ENCODE measurements at regions not wholly inside any gene's neighbourhood (a gene's known extent, or its start where the extent isn't known, plus 50 kb on each side); places are given as distances from the start of the nearest gene placed in this dataset.
"Not testable (repeated sequence)": the region's sequence is repeated elsewhere in the genome, so short reads cannot be mapped to it uniquely, and the experiment has no call there.

DNA sequence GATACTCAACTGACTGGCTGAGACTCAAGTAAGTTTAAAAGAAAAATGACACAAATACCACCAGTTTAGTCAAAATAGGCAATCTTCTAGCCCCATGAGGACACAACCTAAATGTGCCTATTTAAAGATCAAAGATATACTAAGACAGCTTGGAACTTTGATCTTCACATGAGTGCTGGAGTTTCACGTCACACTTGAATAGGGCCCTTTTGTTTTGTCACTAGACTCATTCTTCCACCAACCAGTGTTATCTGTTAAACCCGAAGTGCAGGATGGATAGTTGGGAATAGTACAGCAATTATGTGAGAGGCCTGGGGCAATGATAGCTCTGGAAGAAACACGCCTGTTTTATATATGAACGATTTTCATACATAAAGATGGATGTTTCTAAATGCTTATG lies 792.8 kb upstream of the NUDT12 start:
- DNase-seq: no peak

DNA sequence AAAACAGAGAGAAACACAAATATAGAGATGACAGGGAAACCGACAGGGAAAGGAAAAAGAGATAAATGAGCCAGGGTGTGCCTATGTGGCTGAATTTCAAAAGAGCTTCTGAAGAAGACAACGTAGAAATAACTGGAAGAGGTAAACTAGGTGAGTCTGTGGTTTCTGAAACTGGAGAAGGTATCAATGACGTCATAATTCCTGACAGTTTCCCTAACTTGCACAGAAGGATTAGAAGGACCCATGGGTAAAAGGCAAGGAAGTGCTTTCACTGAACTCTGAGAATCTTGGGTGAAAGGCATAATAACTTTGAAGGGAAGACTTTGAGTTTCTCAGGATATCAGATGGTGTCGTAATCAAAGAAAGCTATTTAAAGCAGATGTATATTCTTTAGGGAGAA lies 790.8 kb upstream of the NUDT12 start:
- DNase-seq: no peak

DNA sequence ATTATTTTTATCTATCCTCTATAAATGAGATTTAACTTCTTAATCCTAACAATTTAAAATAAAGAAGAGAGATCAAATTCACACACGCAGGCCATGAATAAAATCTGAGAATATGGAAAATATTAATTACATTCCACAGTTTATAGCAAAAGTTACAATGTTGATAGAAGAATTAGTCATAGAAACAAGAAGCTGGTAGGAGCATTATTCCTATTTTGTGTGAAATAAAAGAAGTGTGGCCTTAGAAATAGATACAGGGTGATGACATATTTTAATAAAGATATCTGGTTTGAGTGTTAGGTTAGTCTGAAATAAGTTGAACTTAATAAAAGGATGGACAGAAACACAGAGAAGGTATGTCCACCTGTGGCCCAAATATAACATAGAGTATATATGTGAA lies 790.4 kb upstream of the NUDT12 start:
- DNase-seq: no peak

DNA sequence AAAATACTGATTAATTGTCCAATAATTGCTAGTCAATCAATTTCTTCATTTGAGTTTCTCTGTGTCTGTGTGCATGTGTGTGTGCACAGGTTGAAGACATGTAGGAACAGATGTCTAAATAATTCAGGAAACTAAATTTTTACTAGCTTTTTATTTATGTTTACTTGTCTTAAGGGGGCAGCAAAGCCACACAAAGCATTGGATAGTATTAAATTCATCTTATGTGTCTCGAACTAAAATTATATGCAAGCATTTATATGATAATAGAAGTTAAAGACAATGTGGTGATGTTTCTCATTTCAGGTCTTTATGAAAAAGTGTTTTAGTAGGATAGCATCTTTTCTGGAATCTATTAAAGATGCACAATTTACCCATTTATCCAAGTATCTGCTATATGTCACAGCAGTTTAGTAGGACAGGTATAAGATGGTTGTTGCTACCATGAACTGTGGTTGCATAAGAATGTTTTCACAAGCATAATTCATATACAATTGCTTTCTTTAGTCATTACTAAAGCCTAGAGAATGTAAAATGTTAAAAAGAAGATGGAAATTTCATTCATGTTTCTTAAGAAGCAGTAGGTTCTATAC lies 784.6 kb upstream of the NUDT12 start:
- DNase-seq: no peak

DNA sequence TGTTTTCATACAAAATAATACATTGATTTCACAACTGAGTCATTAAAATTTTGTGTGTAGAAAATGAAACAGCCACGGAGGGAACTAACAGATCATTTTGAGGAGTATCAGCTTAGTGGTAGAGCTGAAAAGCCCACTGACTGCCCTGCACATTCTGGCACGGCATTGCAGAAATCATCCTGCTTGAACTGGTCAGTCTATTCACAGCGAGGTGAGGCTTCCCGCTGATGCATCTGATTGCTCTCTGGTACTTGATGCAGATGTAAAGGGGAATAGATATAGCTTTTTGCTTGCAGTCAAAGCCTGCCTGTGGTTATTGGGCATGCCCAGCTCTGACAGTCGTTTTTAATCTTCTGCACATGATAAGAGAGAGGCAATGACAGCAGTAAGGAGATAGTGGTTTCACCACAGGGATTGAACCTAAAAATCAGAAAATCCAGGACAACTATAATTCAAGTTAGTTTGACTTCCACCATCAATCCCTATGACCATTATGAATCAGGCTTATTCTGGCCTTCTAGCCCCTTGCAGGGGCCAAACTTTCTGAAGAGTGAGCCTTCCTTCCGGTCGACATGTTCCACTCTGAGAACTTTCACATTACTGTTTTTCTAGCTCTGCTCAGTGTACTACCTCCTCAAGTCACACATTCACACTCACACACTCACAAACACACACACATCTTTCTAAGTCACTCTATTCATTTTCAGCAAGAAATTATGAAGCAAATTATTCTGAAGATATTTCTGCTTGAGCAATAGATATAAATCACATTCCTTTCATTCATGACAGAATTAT lies 782.8 kb upstream of the NUDT12 start:
- DNase-seq: no peak

DNA sequence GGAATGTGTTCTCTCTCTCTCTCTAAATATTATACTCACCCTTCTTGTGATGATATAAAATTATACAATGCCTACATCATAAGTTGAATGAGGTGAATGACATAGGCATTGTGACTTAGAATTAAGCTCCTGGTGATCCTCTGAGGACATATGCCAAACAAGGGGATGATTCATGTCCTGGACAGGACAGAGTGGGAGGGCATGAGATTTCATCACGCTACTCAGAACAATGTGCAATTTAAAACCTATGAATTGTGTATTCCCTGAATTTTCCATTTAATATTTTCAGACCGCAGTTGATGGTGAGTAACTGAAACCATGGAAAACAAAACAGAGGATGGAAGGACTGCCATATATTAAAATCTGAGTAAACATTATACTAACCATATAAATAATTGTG lies 782.2 kb upstream of the NUDT12 start:
- no peak for DNase-seq

DNA sequence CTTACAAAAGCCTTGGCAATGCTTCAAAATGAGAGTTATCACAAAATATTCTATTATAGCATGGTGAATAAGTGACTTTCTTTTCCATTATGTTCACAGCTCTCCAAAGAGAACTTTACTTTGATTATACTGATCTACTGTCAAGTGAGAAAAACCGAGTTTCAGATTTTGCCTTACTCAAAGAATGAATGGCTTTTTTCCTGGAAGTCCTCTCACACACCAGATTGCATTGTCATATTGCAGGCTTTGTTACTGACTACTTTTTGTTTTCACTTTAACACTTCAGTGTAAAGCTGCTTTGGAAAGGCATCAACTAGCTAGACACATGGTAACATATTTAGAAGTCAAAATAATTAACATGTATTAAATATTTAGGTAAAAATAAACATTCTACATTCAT lies 765.2 kb upstream of the NUDT12 start:
- no peak for DNase-seq

DNA sequence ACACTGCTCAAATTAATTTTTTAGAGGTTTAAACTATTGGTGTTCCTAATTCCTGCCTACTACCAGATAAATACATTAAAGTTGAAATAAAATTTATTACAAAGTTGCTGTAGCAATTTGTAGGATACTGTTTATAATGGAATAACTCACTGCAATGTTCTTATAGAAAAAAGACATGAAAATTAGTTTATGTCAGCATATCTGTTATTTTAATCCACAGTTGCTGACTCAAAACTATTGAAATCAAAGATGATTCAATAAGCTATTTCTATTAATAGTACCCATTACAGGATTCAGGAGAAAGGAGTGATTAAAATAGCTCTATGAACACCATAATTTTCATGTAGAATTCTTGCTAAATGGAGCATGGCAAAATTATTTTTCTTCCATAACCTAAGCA lies 764.4 kb upstream of the NUDT12 start:
- DNase-seq: no peak

DNA sequence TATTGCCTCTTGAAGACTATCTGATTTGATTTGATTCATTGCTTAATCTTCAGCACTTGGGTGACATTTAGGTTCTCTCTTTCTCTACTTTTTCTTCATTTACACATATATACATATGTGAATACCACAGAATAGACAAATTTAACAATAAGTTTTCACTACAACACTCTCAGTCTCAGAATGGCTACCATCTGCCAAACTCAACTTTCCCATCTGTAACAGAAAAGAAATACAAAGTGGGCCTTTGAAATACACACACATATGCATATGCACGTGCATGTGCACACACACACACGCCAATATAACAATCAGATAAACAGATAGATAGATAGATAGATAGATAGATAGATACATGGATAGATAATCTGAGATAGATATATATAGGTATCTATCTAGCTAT lies 762.8 kb upstream of the NUDT12 start:
- no peak for DNase-seq

DNA sequence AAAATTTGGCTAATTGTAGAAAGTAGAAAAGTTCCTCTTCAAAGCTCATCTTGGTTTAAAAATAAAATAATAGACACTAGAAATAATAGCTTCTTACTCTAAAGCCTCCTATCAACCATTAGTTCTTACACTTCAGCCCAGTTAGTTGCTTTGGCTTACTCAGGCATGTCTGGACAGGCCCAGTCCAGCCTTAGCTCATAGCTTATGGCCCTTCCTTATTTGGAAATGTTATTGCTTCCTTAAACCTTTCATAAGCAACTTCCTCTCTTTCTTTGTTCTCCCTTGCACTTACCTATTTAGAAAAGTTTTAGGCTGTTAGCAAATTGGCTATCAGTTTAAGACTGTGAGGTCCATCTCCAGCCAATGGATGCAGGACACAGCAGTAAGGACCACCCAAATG lies 754.1 kb upstream of the NUDT12 start:
- DNase-seq: not testable (repeated sequence)

DNA sequence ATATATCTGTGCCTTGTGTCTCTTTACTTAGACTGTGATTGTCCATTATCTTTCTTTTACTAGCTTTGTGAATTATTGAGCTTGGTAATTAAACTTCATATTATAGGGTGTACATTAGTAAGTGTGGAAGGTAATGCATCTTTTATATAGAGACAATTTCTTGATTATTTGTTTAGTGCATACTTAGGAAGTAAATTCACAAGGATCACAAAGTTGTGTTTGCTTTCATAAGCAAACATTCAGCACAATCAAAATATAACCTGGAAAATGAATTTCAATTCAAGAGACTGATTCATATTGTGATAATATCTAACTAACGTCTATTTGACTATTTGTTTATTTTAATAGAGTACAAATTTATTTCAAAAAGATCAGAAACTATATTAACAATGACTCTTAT lies 749.9 kb upstream of the NUDT12 start:
- DNase-seq: no peak

DNA sequence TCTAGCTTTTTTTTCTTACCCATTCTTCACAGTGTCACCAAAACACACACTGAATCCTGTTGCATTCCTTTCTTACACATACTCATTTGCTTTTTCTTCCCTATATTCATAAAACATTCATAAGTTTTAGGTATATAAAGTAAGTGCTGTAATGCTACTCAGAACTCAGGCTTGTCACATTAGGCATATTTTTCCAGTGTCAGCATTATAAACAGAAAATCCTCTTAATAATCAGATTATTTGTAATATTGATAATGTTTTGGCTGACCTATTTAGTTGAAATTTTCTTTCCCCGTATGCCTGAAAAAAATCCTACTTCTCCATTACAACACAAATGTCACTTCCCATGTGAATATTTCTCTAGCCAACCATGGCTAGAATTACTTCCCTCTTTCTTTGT lies 743.0 kb upstream of the NUDT12 start:
- DNase-seq: no peak

DNA sequence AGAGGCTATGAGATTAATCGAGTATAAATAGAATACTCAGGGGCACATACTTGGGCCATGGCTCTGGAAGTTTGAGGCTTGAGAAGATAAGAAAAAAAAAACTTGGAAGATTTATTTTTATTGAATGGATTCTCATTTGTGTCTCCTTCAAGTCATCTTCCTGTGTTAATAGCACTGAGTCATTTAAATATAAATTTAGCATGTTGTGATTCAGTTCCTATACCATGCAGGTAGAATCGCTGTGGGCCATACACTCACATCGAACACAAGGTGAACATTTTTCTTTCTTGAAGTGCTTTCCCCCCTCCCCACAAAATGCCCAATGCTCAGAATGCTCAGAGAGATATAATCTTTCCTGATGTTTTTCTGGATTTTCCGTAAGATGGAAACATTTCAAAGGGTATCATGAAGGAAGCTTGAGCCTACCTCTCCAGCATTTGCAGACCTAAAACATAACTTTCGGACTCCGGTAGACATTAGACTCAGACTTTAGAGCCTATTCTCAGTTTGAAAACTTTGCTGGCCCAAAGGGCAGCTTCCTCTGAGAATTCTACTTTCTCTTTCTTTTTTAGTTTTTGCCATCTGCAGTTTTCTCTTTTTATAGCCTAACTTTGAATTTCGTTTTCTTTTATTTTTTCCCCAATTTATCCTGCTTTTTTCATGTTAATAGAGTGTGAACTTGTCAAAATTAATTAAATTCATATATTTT lies 737.6 kb upstream of the NUDT12 start:
- no peak for DNase-seq

DNA sequence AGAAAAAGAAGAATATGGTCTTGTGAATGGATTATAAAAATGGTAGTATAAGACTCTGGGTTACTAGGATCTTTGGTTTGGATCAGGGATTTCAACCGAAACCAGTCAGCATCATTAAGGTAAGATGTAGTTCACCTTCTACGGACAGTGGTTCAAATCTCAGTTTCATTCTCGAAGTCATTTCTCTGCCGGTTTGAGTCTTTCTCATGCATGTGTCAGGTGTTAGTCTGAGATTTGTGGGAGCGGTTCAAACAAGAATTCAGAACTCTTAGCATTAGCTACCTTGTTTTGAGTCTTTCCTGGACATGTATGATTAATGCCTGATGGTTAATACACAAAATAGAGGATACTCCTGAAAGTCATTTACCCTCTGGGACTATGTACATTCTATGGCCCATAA lies 735.9 kb upstream of the NUDT12 start:
- DNase-seq: no peak

DNA sequence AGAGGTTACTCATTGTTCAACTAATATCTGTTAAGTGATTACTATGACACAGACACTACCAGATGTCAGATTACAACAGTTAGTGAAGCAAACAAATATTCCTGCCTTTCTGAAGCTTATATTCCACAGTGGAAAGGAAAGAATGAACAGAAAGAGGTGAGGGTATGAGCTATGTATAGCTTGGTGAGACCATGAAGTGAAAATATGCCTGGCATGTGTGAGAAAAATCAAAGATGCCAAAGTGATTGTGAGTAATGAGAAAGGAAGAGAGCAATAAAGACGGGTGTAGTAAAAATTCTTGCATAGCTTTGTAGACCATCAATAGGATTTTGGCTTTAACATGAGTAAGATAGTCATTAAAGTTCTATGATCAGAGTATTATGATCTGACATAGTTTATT lies 734.5 kb upstream of the NUDT12 start:
- DNase-seq: no peak

DNA sequence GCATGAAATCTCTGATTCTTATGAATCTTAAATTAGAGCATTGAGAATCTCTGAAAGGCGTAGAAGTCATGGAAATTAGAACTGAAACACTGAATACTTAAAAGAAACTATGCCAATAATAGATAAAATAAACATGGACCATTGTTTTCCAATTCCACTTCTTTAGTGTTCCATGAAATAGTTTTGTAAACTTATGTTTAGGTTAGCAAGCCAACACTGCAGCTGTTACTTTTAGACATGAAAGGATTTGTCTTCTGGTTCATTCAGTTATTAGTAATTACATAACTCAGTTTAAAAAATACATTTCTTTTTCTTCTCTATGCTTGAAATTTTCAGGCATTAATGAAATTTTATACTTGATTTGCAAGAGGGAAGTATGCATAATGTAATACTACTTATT lies 733.4 kb upstream of the NUDT12 start:
- DNase-seq: no peak

DNA sequence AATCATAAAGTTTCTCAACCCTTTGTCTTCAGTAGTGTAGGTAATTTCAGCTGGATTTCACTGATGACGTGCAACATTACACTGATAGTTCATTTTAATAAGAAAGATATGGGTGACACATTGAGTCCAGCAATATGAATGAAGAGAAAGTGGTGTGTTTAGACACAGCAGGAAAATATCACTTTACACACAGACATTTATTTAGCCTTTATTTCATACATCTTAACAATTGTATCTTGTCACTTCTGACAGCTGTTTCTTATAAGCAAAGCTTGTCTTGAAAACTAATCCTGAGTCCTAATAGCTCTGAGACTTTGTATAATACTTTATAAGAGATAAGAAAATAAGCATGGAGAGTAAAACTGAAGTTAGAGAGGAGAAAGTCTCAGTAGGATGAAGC lies 720.5 kb upstream of the NUDT12 start:
- no peak for DNase-seq

DNA sequence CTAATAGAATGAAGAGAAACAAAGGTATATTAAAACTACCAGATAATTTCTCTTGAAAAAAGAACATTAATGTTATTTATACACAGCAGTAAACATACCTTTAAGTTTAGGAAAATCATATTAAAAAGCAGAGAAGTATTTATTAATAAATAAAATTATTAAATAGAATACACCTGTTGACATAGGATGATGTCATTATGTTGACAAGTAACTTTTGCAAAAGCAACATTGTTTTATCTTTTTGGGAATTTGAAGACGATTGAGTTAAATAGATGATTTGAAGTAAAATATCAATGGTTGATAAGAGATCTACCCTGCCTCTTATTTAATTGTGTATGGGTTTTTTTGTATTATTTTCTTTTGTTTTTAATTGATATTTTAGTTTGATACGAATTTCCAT lies 711.1 kb upstream of the NUDT12 start:
- no peak for DNase-seq

DNA sequence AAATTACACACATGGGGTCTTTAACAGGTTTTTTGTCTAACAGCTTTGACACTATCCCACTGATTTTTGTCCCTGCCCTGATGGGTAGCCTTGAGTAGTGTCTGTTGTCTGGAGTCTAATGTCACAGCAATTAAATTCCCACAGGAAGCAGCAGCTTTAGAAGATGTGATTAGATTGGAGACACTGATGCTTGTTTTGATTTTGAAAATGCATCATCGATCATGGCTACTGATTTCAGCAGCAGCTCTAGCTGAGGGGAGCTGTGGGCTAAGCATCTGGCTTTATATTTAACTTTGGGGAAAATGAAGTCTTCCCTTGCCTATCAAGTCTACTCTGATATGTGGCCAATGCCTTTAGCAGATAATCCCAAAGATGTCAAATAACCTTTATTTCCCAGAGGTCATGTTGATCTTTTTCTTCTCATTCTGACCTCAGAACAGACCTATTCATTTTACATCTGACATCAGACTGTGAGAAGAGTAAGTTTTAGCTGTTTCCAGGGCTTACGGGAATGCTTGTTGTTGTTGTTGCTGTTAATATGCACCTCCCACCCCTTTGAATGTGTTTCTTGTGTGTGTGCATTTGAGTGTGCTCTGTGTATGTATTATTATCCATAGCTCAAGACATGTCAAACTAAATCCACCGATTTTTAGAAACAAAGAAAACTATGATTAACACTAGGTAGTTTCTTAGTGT lies 704.9 kb upstream of the NUDT12 start:
- no peak for DNase-seq

DNA sequence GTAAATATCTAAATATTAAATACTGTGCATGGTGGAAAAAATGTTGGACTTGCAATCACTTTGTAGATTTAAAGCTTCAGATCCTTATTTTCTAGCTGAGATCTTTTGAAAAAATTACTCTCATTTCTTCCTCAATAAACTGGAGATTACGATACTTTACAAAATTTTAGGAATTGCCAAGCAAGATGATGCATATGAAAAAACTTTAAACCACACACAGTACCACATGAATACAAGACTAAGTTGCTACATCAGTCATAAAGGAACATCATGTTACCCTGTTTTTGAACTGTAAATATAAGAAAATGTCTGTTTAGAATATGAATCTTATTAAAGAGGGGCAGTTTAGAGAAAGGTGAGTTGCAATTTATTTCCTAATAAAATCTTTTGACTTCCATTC lies 703.6 kb upstream of the NUDT12 start:
- no peak for DNase-seq

DNA sequence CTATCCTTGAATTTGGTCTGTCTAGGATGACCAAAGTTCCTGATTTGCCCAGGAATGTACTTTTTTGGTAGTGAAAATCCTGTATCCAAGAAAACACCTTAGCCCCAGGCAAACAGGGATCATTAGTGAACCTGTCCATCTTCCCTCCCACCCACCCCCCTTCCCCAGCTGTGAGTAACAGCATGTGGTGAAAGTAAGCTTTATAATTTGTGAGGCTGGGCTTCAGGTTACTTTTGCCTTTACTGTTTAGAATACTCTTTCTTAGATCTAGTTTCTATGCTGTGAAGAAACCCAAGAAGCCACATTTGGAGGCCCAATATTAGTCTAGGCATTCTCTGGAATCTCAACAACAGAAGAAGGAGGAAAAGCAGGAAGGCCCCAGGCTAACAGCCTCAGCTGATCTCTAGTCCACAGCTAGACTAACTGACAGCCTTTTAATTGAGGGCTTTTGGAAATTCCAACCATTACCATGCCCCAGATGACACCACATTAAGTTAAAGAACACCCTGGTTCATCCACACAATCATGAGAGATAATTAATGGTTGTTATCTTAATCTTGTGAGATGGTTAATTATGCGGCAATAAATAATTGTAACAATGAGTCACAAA lies 703.0 kb upstream of the NUDT12 start:
- no peak for DNase-seq

DNA sequence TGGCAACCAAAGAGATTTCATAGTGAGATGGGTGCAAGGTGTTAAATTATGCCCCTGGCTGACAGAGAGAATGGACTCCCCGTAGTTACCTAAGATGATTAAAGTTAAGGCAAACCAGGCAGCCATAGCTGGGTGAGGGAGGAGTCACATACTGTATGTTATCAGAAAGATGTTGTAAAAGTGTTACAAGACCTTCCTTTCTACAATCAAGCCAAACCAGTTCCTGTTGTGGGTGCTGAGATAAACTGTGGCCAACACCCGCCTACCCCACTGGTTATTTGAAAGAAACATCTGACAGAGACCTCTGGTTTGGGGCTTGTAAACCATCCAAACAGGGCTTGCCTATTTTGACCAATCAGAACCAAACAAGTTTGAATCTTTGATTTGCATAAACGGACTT lies 684.7 kb upstream of the NUDT12 start:
- no peak for DNase-seq

DNA sequence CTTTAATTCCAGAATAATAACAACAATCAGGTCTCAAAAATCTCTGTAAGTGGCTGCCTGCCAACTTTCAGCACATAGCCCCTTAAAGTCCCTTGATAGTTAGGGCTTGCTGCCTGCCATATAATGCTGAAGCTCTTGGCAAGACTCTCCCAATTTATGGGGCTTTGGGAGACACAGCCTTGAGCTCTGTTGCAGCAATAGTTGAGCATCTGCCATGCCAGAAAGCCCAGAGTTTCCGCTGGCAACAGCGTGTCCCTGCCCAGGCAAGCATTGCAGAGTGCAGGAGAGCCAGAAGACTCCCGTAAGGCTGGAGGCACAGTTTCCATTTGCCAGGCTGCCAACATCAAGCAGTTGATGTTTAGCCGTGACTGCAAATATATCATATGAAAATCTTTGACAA lies 678.5 kb upstream of the NUDT12 start:
- DNase-seq: no peak
